Activated CD8-positive, alpha-beta memory T cell treated with anti-CD3 and anti-CD28 coated beads for 36 hours (primary cell): ENCODE measurements at regions not wholly inside any gene's neighbourhood (a gene's known extent, or its start where the extent isn't known, plus 50 kb on each side); places are given as distances from the start of the nearest gene placed in this dataset.

Experiments used
- CTCF ChIA-PET: fragments of 350-600 bp; sonication (Branson Sonifier 250); formaldehyde crosslinking; loops from one replicate; lab custom pipeline; 2021; ENCODE audit warnings: antibody characterized with exemption; lab: Charles Lee
- POLR2A ChIA-PET: fragments of 350-600 bp; sonication (Branson Sonifier 250); formaldehyde crosslinking; loops from one replicate; lab custom pipeline; 2021; ENCODE audit warnings: antibody characterized with exemption; lab: Charles Lee

- ChIA-PET CTCF (no interaction called here), POLR2A (no interaction called here)
Observed at GRCh38 chr12:98464190-98464589, 51.2 kb upstream of the TMPO start.

GRCh38 chr12:98465505-98465904 lies 49.9 kb upstream of the TMPO start:
- ChIA-PET POLR2A (no interaction called here), CTCF (no interaction called here)
